Keratinocyte (primary cell): ENCODE measurements at regions not wholly inside any gene's neighbourhood (a gene's known extent, or its start where the extent isn't known, plus 50 kb on each side); places are given as distances from the start of the nearest gene placed in this dataset.
"Not testable (repeated sequence)": the region's sequence is repeated elsewhere in the genome, so short reads cannot be mapped to it uniquely, and the experiment has no call there.

Source experiments
- DNase-seq: peaks from one replicate; pipeline ENCODE4 v3.0.0-alpha.2; 2011; ENCODE audit warnings: low read depth, missing footprints, low spot score
- FAIRE-seq: peaks from 2 replicates; lab custom pipeline; 2011; peaks lifted over from hg19 to GRCh38; lab: Jason Lieb, UNC
- H2AFZ ChIP-seq: 2 replicates; pipeline ENCODE4 v1.6.0; 2012; ENCODE audit warnings: low read length, control low read depth, inconsistent platforms; ENCODE audit not compliant: control insufficient read depth
- H3K27ac ChIP-seq: 2 replicates; pipeline ENCODE4 v1.5.1; 2011; ENCODE audit warnings: low read length; ENCODE audit not compliant: control insufficient read depth, insufficient read depth
- H3K27me3 ChIP-seq: 3 replicates; pipeline ENCODE4 v1.6.0; 2011; ENCODE audit warnings: low read length; ENCODE audit not compliant: control insufficient read depth, insufficient read depth; ENCODE audit errors: extremely low read depth
- H3K36me3 ChIP-seq, 2 experiments: 2 replicates in 1 of 2; 3 replicates in 1 of 2; pipeline ENCODE4 v1.5.1; 2011; ENCODE audit warnings: low read length in 2 of 2, mild to moderate bottlenecking in 1 of 2; ENCODE audit not compliant: control insufficient read depth in 2 of 2, insufficient read depth in 2 of 2; ENCODE audit errors: extremely low read depth in 1 of 2
- H3K4me1 ChIP-seq: 3 replicates; pipeline ENCODE4 v1.5.1; 2011; ENCODE audit warnings: low read length; ENCODE audit not compliant: control insufficient read depth, insufficient read depth; ENCODE audit errors: extremely low read depth
- H3K4me2 ChIP-seq: 3 replicates; pipeline ENCODE4 v1.6.0; 2011; ENCODE audit warnings: low read depth, low read length; ENCODE audit not compliant: control insufficient read depth, insufficient read depth; ENCODE audit errors: extremely low read depth
- H3K4me3 ChIP-seq, 3 experiments: fragments of 200-600 bp in 1 of 3; sonication (generic) in 1 of 3; 2 replicates in 2 of 3; 3 replicates in 1 of 3; pipeline ENCODE4 v1.5.1; 2011 to 2016; ENCODE audit warnings: low read length in 3 of 3, mild to moderate bottlenecking in 3 of 3, control low read depth in 2 of 3, inconsistent platforms in 1 of 3, low read depth in 1 of 3, mixed read lengths in 1 of 3, mixed run types in 1 of 3, moderate library complexity in 1 of 3; ENCODE audit not compliant: control insufficient read depth in 2 of 3, insufficient read depth in 2 of 3; ENCODE audit errors: extremely low read depth in 1 of 3
- H3K79me2 ChIP-seq: 2 replicates; pipeline ENCODE4 v1.6.0; 2012; ENCODE audit warnings: low read length; ENCODE audit not compliant: control insufficient read depth, insufficient read depth
- H3K9ac ChIP-seq: 3 replicates; pipeline ENCODE4 v1.6.0; 2011; ENCODE audit warnings: low read length; ENCODE audit not compliant: control insufficient read depth, insufficient read depth; ENCODE audit errors: extremely low read depth
- H3K9me1 ChIP-seq: 3 replicates; pipeline ENCODE4 v1.6.0; 2011; ENCODE audit warnings: low read length; ENCODE audit not compliant: control insufficient read depth, insufficient read depth; ENCODE audit errors: extremely low read depth
- H3K9me3 ChIP-seq: 2 replicates; pipeline ENCODE4 v1.5.1; 2012; ENCODE audit warnings: low read depth, low read length; ENCODE audit not compliant: control insufficient read depth
- H4K20me1 ChIP-seq: 3 replicates; pipeline ENCODE4 v1.6.0; 2011; ENCODE audit warnings: low read length; ENCODE audit not compliant: control insufficient read depth, insufficient read depth; ENCODE audit errors: extremely low read depth
- dilution Hi-C: fragments of 300-500 bp; cut with MboI; formaldehyde crosslinking; loops from one replicate; pipeline ENCODE4 v1.7.0; 2020; ENCODE audit warnings: low sequenced_read_pairs; ENCODE audit not compliant: extremely low pct_ligation_motif_present
- TF ChIP-seq, protein P1 (sequence below), 3 experiments: IDR thresholded peaks in 1 of 3; conservative IDR thresholded peaks in 1 of 3; optimal IDR thresholded peaks in 1 of 3; 2 replicates in 2 of 3; 3 replicates in 1 of 3; pipeline versions ENCODE3 to v1.5.1; 2011; ENCODE audit warnings: low read length in 3 of 3, mild to moderate bottlenecking in 3 of 3, moderate library complexity in 2 of 3, control low read depth in 1 of 3, inconsistent platforms in 1 of 3; ENCODE audit not compliant: insufficient read depth in 2 of 3; ENCODE audit errors: extremely low read depth in 1 of 3

DNA sequence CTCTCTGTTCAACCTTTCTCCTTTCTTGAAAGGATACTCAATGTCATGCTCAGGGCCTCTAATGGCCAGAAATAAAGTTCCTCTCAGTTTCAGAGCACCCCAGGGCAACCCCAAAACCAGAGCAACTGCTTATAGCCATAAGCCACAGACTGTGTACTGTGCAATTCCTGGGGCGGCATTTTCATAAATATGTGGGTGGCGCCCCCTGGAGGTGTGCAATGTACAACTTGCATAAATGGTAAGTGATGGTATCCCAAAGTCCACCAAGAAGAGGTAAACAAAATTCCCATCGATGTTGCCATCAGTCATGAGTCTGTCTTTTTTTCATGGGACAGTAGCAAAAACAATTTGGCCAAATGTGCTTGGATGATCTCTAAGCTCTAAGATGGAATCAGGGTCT, 108.4 kb upstream of the ROPN1B start:
- dilution Hi-C loops, H4K20me1 ChIP-seq, H3K9me1 ChIP-seq, H3K27me3 ChIP-seq, DNase-seq, H3K4me1 ChIP-seq, FAIRE-seq, H3K9ac ChIP-seq, H2AFZ ChIP-seq, H3K27ac ChIP-seq, H3K36me3 ChIP-seq, H3K4me3 ChIP-seq, H3K79me2 ChIP-seq, H3K4me2 ChIP-seq, H3K9me3 ChIP-seq: not testable (repeated sequence)
- TF ChIP-seq, protein P1, sequence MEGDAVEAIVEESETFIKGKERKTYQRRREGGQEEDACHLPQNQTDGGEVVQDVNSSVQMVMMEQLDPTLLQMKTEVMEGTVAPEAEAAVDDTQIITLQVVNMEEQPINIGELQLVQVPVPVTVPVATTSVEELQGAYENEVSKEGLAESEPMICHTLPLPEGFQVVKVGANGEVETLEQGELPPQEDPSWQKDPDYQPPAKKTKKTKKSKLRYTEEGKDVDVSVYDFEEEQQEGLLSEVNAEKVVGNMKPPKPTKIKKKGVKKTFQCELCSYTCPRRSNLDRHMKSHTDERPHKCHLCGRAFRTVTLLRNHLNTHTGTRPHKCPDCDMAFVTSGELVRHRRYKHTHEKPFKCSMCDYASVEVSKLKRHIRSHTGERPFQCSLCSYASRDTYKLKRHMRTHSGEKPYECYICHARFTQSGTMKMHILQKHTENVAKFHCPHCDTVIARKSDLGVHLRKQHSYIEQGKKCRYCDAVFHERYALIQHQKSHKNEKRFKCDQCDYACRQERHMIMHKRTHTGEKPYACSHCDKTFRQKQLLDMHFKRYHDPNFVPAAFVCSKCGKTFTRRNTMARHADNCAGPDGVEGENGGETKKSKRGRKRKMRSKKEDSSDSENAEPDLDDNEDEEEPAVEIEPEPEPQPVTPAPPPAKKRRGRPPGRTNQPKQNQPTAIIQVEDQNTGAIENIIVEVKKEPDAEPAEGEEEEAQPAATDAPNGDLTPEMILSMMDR (optimal IDR thresholded peaks at IDR 0.05 in 1 of 3, IDR thresholded peaks at IDR 0.05 in 1 of 3, conservative IDR thresholded peaks at IDR 0.05 in 1 of 3; ENCODE audit: extremely low read depth in 1 of 3, insufficient read depth in 2 of 3, low read length in 3 of 3) = peak in 2 of 3 experiments; percentile 6 to 8

DNA sequence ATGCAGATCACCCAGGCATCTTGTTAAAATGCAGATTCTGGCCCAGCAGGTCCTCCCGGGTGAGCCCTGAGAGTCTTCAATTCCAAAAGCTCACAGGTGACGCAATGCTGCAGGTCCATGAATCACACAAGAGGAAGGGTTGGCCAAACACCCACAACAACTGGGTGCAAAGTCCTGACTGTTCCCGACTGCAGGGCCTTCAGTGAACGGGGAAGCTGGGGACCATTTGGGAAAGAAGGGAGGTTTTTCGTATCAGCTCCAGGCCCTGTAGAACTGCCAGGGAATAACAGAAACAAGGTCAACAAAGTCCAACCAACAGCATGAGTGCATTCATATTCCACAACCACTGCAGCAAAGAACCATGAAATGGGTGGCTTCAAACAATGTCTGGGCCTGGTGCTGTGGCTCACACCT, 106.1 kb upstream of the ROPN1B start:
- H3K79me2 ChIP-seq, H2AFZ ChIP-seq, H3K4me1 ChIP-seq, H3K9me1 ChIP-seq, H3K9me3 ChIP-seq, DNase-seq, H3K27me3 ChIP-seq, H3K27ac ChIP-seq, FAIRE-seq, dilution Hi-C loops, H3K36me3 ChIP-seq, H3K9ac ChIP-seq, H4K20me1 ChIP-seq, H3K4me3 ChIP-seq, H3K4me2 ChIP-seq: not testable (repeated sequence)

DNA sequence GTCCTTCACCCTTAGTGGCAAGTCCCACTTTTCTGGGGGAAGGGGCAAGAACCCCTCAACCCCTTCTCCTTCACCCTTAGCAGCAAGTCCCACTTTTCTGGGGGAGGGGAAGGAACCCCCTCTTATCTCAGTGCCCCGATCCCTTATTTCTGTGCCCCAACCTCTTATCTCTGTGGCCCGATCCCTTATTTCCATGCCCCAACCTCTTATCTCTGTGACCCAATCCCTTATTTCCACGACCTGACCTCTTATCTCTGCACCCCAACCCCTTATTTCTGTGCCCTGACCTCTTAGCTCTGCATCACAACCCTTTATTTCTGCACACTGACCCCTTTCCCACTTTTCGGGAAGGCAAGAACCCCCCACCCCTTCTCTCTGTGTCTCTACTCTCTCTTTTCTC, 104.4 kb upstream of the ROPN1B start:
- DNase-seq, H3K4me1 ChIP-seq, H3K4me2 ChIP-seq, H3K27me3 ChIP-seq, FAIRE-seq, H3K27ac ChIP-seq, H3K79me2 ChIP-seq, H3K9ac ChIP-seq, dilution Hi-C loops, H4K20me1 ChIP-seq, H2AFZ ChIP-seq, H3K9me3 ChIP-seq, H3K36me3 ChIP-seq, H3K4me3 ChIP-seq, H3K9me1 ChIP-seq: not testable (repeated sequence)

DNA sequence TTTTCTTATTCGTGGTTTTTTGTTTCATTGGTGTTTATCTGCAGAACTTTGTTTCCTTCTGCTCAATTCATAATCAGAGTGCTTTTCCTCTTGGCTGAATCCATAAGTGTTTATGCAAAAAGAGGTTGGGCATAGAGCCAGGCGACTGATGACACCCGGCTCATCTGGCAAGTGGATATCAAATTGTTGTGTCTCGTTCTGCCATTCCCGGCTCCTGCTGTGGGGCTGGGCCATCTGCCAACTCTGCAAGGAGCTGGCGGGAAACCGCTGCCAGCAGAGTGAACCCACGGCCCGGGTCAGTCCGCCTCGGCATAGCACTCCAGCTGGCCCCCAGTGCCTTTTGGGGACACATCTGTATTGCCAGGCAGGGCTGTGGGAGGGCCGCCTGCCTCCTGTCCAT, 83.0 kb upstream of the ROPN1B start:
- H3K36me3 ChIP-seq, H3K79me2 ChIP-seq, H4K20me1 ChIP-seq, H3K27ac ChIP-seq, H3K4me3 ChIP-seq, H3K9ac ChIP-seq, H3K4me2 ChIP-seq, DNase-seq, FAIRE-seq, H3K27me3 ChIP-seq, H2AFZ ChIP-seq, H3K9me1 ChIP-seq, dilution Hi-C loops, H3K9me3 ChIP-seq, H3K4me1 ChIP-seq: not testable (repeated sequence)
